ENCODE measurements at regions not wholly inside any gene's neighbourhood (a gene's known extent, or its start where the extent isn't known, plus 50 kb on each side); places are given as distances from the start of the nearest gene placed in this dataset.

- TF ChIP-seq CTCF (IDR thresholded peaks at IDR 0.05), result no peak
- Mint-ChIP-seq H3K27ac (no peak overlapping the region), H3K36me3 (ENCODE audit: low read depth) (no peaks in the 10 kb centered on the region), H3K27me3 (no peaks in the 10 kb centered on the region), H3K4me3 (no peak overlapping the region), H3K9me3 (no peaks in the 10 kb centered on the region), H3K4me1 (no peaks in the 10 kb centered on the region)
- intact Hi-C loops (cut with micrococcal nuclease), result no loop called here
- CTCF ChIA-PET, result no interaction called here
- POLR2A ChIA-PET, result no interaction called here
- DNase-seq (no peak), ATAC-seq (ENCODE audit: low read depth) (no peak)
These were observed 144.7 kb downstream of the CYP26A1 start for GRCh38 chr10:93218386-93218785.

GRCh38 chr10:93219347-93219746 is 145.7 kb downstream of the CYP26A1 start:
- Mint-ChIP-seq H3K36me3 (ENCODE audit: low read depth) (no peaks in the 10 kb centered on the region), H3K4me1 (no peaks in the 10 kb centered on the region), H3K4me3 (no peak overlapping the region), H3K9me3 (no peaks in the 10 kb centered on the region), H3K27me3 (no peaks in the 10 kb centered on the region), H3K27ac (no peak overlapping the region)
- no peak for ATAC-seq (ENCODE audit: low read depth)
- intact Hi-C loops (cut with micrococcal nuclease), result no loop called here
- ChIA-PET CTCF (no interaction called here), POLR2A (no interaction called here)
- TF ChIP-seq CTCF (IDR thresholded peaks at IDR 0.05), result no peak
- no peak for DNase-seq

DNA sequence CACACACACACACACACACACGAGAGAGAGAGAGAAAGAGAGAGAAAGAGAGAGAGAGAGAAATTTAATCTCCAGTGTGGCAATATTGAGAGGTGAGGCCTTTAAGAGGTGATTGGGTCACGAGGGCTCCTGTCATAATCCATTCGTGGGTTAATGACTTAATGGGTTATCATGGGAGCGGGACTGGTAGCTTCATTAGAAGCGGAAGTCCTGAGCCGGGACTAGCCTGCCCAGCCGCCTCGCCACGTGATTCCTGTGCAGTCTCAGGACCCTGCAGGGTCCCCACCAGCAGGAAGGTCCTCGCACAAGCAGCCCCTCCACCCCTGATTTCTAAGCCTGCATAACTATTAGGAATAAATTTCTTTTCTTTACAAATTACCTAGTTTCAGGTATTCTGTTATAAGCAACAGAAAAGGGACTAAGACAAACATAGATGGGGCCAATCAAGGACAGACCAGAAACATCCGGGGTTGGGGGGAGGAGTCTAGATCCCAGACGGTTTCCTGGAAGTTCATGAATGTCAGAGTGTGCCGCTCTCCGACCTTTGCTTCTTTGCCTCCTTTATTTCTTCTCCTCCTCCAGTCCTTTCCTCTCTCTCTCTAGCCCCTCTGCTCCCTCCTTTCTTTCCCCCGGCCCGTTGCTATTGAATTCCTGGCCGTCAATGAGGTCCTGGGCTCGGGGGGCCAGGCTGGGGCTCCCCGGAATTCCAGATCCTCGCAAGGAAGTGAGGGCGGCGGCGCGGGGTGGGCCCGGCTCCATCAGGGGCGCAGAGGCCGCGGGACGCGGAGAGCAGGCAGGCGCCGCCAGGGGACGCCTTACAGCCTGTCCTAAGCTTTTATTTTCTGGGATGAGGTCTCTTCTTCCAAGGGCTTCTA is 146.8 kb downstream of the CYP26A1 start:
- Mint-ChIP-seq H3K4me3 (no peak overlapping the region), H3K36me3 (ENCODE audit: low read depth) (no peaks in the 10 kb centered on the region), H3K27ac (no peak overlapping the region), H3K27me3 (peaks cover under 1% of the 10 kb centered on the region), H3K9me3 (no peaks in the 10 kb centered on the region), H3K4me1 (no peaks in the 10 kb centered on the region)
- ChIA-PET POLR2A (no interaction called here), CTCF (no interaction called here)
- no peak for DNase-seq
- no peak for TF ChIP-seq CTCF (IDR thresholded peaks at IDR 0.05)
- intact Hi-C loops (cut with micrococcal nuclease), result no loop called here
- no peak for ATAC-seq (ENCODE audit: low read depth)

DNA sequence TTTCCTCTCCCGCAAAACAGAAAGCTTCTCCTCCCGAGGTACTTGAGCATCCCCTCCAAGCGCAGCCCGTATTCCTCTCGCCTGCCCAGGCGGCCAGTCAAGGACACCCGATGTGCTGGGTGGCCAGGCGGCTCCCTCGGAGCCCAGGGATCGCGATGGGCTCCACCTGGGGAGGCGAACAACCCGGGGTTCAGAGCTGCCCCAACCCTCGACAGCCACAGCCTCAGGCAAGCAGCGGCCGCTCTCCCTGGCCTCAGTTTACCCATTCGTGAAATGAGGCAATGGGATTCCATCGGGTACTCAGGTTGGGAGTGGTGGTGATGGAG is 147.4 kb downstream of the CYP26A1 start:
- intact Hi-C loops (cut with micrococcal nuclease), result no loop called here
- Mint-ChIP-seq H3K4me1 (no peaks in the 10 kb centered on the region), H3K4me3 (no peak overlapping the region), H3K27me3 (peaks cover 2% of the 10 kb centered on the region), H3K36me3 (ENCODE audit: low read depth) (no peaks in the 10 kb centered on the region), H3K27ac (no peak overlapping the region), H3K9me3 (no peaks in the 10 kb centered on the region)
- POLR2A ChIA-PET, result no interaction called here
- no peak for ATAC-seq (ENCODE audit: low read depth)
- CTCF ChIA-PET, result no interaction called here
- no peak for TF ChIP-seq CTCF (IDR thresholded peaks at IDR 0.05)
- DNase-seq, result no peak

- intact Hi-C loops (cut with micrococcal nuclease), result no loop called here
- POLR2A ChIA-PET, result no interaction called here
- no peak for TF ChIP-seq CTCF (IDR thresholded peaks at IDR 0.05)
- CTCF ChIA-PET, result no interaction called here
- H3K27me3 Mint-ChIP-seq, result peaks cover 2% of the 10 kb centered on the region
- H3K36me3 Mint-ChIP-seq (ENCODE audit: low read depth), result no peaks in the 10 kb centered on the region
- no peak for DNase-seq
- H3K9me3 Mint-ChIP-seq, result no peaks in the 10 kb centered on the region
- no peaks in the 10 kb centered on the region for H3K4me1 Mint-ChIP-seq
- H3K27ac Mint-ChIP-seq, result no peak overlapping the region
- ATAC-seq (ENCODE audit: low read depth), result no peak
- H3K4me3 Mint-ChIP-seq, result no peak overlapping the region
These were observed 147.8 kb downstream of the CYP26A1 start for GRCh38 chr10:93221521-93221920.
